Stimulated activated CD4-positive, alpha-beta T cell treated with anti-CD3 and anti-CD28 coated beads, Interleukin-2, amount 100 ng/mL, for 48 hours (primary cell): ENCODE measurements at regions not wholly inside any gene's neighbourhood (a gene's known extent, or its start where the extent isn't known, plus 50 kb on each side); places are given as distances from the start of the nearest gene placed in this dataset.
"Not testable (repeated sequence)": the region's sequence is repeated elsewhere in the genome, so short reads cannot be mapped to it uniquely, and the experiment has no call there.

Experiments used
- DNase-seq, 2 donors: peaks; one replicate each; pipeline ENCODE4 v3.0.0-alpha.2; 2020

- no peak for DNase-seq
These were observed 329.0 kb upstream of the TMTC4 start for GRCh38 chr13:101003566-101003965.

DNA sequence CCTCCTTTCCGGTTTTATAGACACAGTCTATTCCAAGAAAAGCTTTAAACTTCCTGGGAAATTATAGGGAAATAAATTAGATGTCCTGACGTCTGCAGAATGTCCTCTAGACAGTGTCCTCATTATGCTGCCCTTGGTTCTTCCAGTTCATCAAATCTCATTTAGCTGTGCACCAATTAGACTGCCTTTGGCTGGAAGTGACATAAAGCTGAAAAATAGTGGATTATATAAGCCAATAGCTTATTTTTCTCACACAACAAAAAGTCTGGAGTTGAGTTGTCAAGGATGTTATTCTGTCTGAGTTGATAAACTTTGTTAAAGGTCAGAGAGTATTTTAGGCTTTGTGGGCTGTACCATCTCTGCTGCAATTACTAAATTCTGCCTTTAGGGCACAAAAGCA is 314.8 kb upstream of the TMTC4 start:
- no peak for DNase-seq

DNA sequence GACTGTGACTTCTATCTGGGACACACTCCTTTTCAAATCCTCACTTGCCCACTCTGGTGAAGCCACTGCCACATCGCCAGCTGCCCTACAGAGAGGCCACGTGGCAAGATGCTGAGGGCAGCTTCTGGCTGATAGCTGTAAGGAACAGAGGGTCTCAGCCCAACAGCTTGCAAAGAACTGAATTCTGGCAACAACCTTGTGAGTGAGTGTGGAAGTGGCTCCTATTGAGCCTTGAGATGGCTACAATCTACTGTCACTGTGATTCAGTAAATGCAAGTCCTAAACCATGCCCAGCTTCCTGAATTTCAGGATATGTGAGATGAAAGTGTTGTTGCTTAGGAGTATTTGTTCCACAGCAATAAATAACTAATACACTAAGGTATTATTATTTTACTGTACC is 314.3 kb upstream of the TMTC4 start:
- no peak for DNase-seq

DNA sequence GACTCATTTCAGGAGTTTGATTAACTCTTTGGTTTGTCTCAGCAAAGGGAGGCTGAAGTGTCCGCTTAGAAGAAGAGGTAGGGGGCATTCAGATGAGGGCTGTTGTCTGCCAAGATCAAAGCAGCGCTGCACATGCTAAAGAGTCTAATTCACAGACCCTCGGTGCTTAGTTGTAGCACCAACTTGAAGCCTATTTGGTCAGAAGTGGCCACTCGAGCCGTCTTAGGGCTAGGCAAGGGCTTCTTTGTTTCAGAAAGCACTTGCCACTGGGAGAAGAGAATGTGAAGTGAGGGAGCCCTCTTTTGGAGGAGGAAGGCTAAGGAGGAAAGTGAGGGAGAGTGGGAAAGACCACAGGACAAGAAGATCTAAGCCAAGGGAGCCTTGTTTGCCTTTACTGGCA is 313.4 kb upstream of the TMTC4 start:
- no peak for DNase-seq

- no peak for DNase-seq
These were observed 312.0 kb upstream of the TMTC4 start for GRCh38 chr13:100986571-100986970.

GRCh38 chr13:100984085-100984705 is 309.6 kb upstream of the TMTC4 start:
- DNase-seq = no peak

DNA sequence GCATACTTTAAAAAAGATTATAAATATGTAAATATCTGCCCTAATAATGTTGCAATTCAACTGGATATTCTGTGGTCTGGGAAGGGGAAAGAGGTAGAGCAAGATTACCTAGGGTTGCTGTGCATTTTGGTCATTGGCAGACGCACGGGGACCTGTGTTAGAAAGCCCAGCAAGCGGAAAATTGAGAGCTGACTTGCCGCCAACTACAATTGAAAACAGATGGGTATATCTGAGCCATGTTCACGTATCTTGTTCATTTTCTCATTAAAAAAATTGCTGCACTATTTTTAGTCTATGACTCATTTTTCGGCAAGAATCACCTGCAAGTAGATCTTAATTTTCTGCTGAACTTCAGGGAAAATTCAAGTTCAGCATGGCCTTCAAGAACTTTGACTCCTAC is 308.5 kb upstream of the TMTC4 start:
- DNase-seq = no peak

DNA sequence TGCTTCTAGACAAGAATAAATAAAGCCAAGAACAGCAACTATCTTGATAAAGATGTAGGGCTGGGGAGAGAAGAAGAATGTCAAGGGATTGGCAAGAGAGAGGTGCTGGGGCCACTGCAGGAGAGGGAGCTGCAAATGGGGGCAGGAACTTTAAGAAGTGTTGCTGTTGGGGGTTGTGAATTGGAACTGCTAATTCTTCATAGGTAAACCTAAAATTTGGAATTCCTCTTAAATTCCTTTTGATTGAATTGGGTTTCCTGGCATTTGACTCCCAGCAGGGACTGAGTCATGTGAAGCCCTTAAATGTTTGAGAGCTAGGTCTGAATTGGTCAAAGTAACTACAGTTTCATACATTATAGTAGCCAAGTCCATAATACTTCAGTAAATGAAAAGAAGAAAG is 305.6 kb upstream of the TMTC4 start:
- no peak for DNase-seq

DNA sequence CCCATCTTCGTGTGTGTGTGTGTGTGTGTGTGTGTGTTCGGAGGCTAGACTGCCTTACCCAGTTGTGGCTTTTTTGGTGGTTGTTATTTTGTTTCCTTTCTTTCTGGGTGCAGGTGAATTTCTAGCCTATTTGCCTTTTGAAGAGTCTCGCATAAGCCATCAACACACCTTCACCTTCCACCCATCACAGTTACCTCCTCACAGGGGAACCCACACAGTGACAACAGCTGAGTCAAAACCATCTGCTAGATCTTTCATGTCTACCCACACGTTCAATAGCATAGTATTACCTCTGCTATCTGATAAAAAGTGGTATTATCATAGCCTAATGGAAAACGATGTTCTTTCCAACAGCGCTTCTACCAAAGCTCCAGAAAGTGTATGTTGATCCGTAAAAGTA is 303.2 kb upstream of the TMTC4 start:
- DNase-seq = no peak

- DNase-seq = no peak
These were observed 302.4 kb upstream of the TMTC4 start for GRCh38 chr13:100976993-100977392.

DNA sequence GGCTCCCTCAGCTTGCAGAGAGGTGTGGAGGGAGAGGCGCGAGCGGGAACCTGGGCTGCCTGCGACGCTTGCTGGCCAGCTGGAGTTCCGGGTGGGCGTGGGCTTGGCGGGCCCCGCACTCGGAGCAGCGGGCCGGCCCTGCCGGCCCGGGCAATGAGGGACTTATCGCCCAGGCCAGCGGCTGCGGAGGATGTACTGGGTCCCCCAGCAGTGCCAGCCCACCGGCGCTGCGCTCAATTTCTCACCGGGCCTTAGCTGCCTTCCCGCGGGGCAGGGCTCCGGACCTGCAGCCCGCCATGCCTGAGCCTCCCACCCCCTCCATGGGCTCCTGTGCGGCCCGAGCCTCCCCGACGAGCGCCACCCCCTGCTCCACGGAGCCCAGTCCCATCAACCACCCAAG is 301.1 kb upstream of the TMTC4 start:
- DNase-seq = not testable (repeated sequence)

GRCh38 chr13:100962585-100962984 is 288.0 kb upstream of the TMTC4 start:
- DNase-seq = no peak

DNA sequence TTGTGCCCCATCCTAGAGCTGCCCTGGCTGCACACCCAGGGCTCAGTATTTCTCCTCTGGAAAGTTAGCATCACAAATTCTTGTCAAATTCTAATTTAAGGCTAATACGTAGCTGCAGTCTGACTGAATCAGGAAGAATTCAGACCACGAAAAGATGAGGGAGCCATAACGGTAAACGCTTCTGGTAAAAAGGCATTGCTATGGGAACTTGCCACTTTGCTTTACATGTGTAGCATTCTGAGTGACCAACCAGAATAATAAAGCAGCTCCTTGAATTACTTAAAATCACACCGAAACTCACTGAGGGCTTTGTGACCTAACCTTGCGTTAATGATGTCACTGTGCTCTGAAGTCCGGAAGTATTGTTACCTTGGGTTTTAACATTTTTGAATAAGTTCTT is 286.6 kb upstream of the TMTC4 start:
- DNase-seq = no peak

DNA sequence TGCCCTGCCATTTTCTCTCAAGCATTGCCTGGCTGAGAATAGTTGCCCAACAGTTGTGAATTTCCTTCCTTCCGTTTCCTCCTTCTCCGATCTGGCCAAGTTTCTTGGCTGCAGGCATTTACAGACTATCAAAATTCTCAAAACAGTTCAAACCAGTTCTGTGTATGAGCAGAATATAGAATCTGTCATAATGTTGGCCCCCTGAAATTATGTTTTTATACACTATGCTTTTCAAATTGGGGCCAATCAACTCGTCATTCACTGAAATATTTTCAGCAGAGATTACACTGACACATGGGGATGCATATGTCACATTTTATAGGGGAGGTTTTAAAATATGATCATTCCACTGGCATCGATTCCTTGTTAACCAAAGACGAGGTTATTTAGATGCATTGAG is 284.2 kb upstream of the TMTC4 start:
- DNase-seq = no peak

GRCh38 chr13:100957741-100958140 is 283.1 kb upstream of the TMTC4 start:
- DNase-seq = no peak

DNA sequence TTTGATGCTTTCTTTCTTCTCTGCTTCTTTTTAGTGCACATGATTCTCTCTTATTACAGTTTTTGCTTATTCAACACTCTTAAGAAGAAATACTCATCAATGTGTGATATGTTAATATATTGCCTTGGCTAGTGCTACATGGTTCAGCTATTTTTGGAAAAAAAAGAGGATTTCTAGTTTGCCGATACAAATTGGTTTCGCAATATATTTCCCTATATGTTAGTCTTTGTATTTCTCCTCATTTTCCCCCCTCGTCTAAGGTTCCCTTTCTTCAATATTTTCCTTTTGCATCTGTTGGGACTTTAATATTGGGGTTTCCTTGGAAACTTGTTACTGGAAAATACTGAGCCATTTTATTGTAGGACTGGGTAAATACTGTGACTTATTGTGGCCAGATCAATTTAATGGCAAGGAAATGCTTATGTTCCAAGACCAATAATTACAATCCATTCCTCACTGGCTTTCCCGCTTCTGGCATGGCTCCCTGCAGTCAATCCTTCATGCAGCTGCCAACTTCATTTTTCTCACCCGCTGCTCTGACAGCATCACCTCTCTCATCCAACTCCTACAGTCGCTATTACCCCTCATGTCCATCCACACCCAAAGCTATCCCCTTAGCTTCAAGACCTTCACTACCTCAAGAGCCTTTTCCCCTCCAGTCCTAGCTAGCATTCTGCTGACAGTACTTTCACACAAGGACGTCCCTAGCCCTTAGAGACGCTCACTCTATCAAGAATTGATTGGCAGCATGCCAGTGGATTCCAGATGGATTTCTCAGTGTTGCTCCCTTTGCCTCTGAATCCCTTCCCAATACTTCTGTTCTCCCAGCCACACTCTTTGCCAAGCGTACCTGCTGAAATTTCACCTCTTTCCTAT is 280.1 kb upstream of the TMTC4 start:
- DNase-seq = no peak

DNA sequence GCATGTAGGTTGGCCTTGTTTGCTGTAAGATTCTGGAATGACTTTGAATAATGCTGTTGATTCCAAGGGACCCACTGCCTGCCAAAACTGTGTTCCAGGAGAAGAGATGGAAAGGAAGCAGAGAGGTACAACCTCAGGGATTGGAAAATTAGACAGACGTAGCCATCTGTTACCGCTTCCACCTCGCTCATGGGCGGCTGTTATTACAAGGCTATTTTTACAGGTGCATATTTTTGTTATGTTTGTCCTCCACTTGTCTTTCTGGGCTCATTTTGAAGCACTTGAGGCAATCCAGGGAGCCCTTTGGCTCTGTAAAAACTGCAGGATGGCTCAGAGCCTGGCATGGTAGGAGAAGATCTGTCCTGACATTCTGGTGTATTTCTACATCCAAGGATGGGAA is 276.4 kb upstream of the TMTC4 start:
- no peak for DNase-seq

GRCh38 chr13:100948937-100949336 is 274.3 kb upstream of the TMTC4 start:
- not testable (repeated sequence) for DNase-seq

DNA sequence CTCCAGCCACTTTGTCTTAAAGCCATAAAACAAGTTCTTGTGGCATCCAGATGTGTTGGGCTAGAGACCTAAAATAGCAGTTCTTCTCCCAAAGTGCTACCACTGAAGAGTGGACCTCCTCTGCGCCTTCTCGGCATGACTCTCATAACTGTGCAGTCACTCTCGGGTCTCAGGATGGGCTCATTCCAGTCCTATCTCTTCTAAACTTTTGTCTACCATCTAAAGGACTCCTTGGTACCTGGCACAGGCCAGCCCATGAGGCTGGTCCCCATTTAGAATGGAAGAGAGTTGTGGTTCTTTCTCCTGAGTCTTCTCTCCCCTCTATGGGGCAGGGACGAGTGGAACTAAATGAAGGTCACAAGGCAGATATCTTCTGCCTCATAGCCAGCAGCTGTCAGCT is 272.0 kb upstream of the TMTC4 start:
- no peak for DNase-seq

DNA sequence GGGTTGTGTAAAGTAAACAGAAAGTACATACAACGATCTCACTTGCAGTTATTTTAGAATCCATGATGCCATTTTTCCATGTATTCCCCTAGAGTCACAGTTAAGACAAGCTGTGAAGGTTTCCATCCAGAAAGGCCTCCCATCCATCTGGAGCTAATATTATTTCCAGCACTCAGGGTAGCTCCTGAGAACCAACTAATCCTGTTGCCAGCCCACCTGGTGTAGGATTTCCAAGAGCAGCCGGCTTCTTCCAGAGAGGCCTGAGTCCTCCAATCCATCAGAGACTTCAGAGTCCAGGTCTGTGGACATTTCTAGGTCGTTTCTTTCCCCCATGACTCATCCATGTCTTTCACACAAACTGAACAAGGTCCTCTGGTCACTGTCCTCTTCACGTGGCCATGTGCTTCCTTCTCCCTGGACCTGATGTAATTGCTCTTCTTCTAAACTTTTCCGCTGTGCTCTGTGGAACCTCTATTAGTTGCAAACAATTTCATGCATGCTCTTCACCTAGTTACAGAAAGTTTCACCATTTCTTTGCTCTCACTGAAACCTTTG is 270.3 kb upstream of the TMTC4 start:
- no peak for DNase-seq

DNA sequence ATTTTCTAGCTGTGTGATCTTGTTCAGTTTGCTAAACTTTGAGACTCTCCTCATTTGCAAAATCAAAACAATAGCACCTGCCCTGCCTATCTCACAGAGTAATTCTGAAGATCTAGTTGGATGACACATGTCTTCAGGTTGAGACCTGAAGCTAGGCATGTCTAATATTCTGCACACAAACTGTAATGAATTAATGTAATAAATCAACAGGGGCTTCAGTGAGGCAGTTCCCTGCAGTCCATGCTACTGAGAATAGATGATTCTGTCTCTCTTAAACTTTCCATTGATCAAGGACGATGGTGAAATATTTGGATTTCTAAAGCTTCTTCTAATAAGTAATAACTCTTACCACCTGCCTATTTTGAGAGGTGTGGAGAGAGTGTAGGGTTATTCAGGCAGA is 268.1 kb upstream of the TMTC4 start:
- no peak for DNase-seq

- no peak for DNase-seq
These were observed 267.1 kb upstream of the TMTC4 start for GRCh38 chr13:100941377-100942368.

DNA sequence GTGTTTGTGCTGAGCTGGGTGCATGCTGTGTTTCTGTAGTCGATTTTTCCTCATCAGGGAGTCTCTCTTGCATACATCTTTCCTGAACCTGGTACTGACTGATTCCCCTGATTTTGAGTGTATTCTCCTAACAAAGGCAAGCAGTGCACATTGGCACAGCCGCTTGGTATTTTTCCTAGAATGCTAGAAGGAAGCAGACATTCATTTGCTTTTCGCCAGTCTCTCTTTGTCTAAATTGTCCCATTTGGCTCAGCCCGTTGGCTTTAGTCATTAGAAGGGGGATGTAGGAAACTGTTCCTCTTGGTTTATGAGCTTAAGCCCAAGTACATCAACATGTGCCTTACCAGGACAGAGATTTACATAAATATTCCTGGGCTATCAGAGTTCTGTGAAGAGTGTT is 266.1 kb upstream of the TMTC4 start:
- DNase-seq = no peak
